ENCODE measurements at regions not wholly inside any gene's neighbourhood (a gene's known extent, or its start where the extent isn't known, plus 50 kb on each side); places are given as distances from the start of the nearest gene placed in this dataset.

- no peak for TF ChIP-seq CTCF (IDR thresholded peaks at IDR 0.05 in 2 of 3, conservative IDR thresholded peaks at IDR 0.05 in 1 of 3; ENCODE audit: borderline replicate concordance in 1 of 3, insufficient read depth in 1 of 3, low read depth in 2 of 3, low read length in 2 of 3)
- TF ChIP-seq TCF7L2 (IDR thresholded peaks at IDR 0.05; ENCODE audit: borderline replicate concordance, extremely low read depth, insufficient read depth, insufficient read length), result no peak
- TF ChIP-seq REST (IDR thresholded peaks at IDR 0.05; ENCODE audit: low read depth), result no peak
- TF ChIP-seq POLR2A (IDR thresholded peaks at IDR 0.05; ENCODE audit: borderline replicate concordance, extremely low read depth, insufficient read depth, insufficient read length), result no peak
- no peak for TF ChIP-seq FOSL1 (IDR thresholded peaks at IDR 0.05; ENCODE audit: low read depth)
- TF ChIP-seq ZNF274 (IDR thresholded peaks at IDR 0.05; ENCODE audit: low read depth, low read length), result no peak
- TF ChIP-seq YY1 (IDR thresholded peaks at IDR 0.05; ENCODE audit: extremely low read depth, insufficient replicate concordance, low read depth, low read length), result no peak
- no peak for TF ChIP-seq EZH2 (IDR thresholded peaks at IDR 0.05)
- no peak for TF ChIP-seq CEBPB (IDR thresholded peaks at IDR 0.05; ENCODE audit: low read depth)
- TF ChIP-seq POLR2AphosphoS5 (IDR thresholded peaks at IDR 0.05; ENCODE audit: low read depth, low read length), result no peak
- no peak for TF ChIP-seq JUND (IDR thresholded peaks at IDR 0.05)
- no peak for TF ChIP-seq SRF (IDR thresholded peaks at IDR 0.05; ENCODE audit: low read depth)
- TF ChIP-seq MAX (IDR thresholded peaks at IDR 0.05), result no peak
- TF ChIP-seq RAD21 (IDR thresholded peaks at IDR 0.05; ENCODE audit: low read depth), result no peak
Observed at GRCh38 chr14:34228650-34228976, 233.4 kb downstream of the SPTSSA start.

All from HCT116 (cell line).